NCI-H510A (cell line): ENCODE measurements at regions not wholly inside any gene's neighbourhood (a gene's known extent, or its start where the extent isn't known, plus 50 kb on each side); places are given as distances from the start of the nearest gene placed in this dataset.

ENCODE experiments used
- DNase-seq: peaks from one replicate; lab custom pipeline; 2025; lab: John Stamatoyannopoulos, UW

DNA sequence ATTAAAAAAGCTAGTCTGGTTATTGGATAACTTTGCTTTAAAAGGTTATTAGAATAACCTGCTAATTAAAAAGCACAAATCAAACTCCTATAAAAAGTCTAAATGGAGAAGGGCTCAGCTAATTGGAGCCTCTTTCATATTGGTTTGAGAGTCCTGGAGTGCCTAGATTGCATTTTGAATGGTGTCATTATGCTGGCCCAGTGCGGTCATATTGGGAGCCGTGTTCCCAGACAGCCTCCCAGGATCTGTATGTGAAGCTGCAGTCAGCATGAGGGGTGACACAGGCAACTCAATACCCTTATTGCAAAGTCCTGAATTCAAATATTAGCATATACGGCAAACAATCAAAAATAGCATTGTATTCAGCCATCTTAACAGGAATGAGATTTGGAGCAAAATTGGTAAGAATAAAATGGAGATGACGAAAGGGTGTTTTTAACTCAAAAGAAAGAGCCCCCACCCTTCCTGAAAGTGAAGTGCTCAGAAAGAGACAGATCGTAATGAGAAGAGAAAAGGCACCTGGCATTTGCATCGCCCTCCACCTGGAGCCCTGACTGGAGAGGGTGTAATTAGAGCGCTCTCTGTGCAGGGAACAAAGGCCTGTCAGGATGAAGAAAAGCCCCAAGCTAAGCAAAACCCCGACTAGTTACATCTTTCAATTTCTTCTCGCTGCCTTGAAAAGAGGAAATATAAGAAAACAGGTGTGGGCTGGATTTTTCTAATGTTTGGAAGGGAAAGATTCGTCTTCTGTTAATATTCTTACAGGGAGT, 621.0 kb upstream of the ADAMTS16 start:
- DNase-seq = no peak

DNA sequence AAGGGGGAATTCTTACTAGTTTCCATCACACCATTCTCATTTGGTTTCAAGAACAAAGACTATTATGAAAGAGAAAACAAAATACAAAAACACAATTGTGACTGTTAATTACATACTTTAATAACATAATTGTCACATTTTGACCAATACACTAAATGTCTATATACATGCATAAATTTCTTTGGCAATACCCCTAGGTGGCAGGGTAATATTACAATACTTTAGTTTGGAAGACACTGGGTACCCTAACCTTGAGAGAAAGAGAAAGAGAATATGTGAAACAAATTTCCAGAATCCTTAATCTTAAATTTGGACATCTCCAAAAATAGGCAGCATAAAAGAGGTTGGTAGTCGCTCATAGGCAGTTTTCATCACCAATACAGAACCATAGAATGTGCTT, 619.6 kb upstream of the ADAMTS16 start:
- no peak for DNase-seq

DNA sequence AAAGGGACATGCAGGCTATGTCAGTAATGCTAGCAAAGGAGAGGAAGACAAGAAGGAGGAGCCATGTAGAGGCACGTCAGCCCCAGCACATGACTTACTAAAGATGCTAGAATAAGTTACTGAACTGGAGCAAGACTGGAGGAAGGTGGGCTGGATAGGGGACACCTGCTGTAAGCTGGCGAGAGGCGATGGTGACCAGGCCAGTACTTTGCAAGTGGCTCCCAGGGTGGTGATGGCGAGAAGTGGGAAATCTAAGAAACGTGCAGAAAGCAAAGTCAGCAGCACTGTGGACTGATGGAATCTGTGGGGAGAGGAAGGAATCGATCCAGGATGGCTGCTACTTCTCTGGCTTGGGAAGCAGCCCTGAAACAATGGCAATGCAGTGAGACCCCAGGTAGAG, 617.1 kb upstream of the ADAMTS16 start:
- DNase-seq = no peak

DNA sequence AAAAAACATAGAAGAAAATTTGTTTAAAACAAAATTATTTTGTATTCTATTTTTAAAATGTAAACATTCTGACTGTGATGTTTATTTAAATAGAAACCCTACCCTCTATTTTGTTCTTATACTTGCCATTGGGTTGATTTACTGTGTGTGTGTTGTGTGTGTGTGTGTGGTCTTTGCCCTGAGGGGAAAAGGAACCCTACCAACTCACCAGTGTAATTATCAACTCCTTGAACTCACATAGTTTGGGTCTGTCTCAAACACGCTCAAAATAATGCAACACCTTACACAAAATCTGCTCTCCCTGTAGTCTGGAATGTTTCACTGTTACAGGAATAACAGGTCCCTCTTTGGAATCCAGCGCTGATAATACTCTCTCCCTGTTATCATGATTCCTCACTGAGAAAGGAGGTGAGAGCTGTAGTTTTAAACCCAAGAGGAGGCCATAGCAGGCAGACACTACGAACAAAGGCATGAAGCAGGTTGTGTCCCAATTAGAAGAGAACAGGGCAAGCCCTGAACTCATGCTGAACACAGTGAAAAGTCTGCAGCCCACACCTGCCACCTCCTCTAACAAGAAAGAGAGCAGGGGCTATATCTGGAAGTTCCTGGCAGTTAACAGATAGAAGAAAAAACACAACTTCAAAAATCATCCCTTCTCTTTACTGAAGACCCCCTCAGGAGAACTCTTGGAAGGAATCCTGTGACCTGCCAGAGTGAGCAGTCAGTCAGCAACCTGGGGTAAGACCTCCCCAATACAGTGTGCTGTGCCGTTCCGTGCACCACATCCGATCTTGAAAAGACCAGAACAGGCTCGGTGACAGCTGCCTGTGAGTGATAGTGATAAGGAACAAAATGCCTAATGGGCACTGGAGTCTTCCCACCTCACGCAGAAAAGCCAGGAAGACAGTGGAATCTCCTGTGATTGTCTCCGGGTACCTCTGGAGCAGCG, 608.1 kb upstream of the ADAMTS16 start:
- no peak for DNase-seq

DNA sequence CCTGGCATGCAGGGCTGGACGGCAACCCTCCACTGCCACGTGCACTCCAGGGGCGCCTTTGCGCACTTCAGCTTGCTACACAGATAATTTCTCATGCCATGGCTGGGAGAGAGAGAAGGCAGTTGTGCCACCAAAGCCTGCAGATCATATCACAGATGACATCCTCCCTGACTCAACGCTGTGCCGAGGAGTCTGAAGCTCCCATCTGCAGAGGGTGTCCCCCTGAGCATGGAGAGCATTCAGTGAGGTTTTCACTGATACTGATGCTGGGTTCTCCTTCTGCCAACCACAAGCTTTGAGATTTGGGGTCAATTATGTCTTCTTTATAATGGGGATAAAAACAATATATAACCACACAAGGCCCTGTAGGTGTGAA, 607.4 kb upstream of the ADAMTS16 start:
- DNase-seq = no peak

DNA sequence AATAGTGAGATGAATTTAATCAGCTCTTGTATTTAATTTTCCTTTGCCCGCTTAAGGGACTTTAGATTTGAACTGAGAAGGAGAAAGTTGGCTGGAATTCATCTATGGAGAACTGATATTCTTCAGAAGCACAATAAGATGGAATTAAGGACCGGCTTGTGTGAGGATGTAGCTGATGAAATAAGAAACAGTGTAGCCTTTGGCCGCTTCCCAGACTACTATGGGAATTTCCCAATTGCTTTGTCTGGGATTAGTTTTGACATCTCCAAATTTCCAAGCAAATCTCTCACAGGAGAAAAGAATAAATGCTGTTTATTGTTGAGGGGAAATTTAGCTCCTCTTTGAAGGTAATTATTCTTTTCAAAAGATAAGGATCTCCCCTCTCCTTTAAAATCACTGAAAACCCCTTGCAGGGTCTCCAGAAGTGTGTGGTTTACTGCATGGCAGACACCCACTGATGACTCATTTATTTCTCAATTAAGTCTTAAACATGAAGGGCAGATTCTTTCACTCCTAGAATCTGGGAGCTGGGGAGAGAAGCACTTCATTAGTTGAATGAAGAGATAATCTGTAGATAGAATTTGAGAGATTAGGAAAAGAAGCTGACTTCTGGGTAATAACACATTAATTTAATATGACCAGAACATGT, 606.5 kb upstream of the ADAMTS16 start:
- no peak for DNase-seq

DNA sequence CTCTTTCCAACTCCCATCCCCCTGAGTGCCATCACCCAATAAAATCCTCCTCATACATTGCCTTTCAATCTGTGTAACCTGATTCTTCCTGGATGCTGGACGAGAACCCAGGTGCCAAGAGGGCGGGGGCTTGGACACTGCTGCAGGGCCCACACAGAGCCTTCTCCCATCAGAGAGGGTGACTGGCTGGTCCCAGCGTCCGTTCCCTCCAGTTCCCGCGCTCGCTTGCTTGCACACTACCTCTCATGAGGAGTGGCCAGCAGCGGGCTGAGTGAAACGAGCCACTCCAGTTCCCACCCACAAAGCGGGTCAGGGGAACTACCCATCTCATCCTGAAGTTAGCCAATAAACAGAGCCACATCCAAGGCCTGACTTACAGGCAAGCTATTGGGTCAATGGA, 602.6 kb upstream of the ADAMTS16 start:
- DNase-seq = no peak

DNA sequence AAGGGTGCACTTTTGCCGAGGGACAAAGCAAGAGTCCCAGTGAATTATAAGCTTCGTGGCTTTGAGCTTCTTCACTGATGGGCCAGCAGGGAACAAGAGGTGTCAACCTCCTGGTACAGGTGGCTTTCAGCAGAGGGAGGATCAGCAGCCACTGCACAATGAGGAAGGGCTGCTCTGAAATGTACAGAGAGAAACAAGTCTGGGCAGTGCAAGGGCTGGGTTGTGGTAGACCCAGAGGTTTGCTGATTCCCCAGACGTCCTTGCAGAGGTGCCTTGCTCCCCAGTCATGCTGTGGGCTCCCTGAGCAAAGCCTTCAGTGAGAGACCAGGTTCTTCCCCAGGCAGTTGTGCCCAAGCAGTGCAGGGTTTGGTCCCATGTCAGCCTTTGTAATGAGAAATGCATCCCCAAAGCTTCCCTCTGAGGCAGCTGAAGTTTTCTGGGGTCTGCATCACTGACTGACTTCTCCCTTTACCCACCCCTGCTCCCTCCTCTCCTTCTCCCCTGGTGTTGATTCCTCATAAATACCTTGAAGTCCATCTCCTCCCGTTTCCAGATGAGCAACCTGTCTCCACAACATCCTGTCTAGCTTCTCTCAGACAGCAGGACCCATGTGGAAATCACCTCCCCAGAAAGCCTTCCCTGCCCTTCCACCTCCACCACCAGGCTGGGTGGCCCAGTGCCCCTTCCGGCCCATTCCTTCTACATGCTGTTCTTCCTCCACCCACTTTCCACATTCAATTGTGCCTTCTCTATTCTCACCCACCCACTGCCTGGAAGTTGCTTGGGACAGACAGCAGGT, 599.6 kb upstream of the ADAMTS16 start:
- no peak for DNase-seq

DNA sequence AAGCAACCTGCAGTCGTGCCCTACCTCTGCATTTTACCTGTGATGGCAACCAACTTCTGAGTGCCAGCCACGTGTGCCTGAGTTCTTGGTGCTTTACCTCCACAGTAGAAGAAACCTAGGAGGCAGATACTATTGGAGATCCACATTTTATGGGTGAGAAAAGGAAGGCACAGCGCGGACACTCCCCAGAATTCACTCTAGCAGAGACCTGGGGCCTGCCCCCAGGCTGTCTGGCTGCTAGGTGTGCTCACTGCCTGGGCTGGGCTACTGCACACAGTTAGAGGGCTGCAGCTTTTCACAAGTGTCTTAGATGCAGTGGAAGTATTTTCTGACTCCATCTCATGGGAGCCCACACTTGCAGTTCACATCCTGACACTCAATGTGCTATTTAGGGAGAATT, 598.8 kb upstream of the ADAMTS16 start:
- no peak for DNase-seq

DNA sequence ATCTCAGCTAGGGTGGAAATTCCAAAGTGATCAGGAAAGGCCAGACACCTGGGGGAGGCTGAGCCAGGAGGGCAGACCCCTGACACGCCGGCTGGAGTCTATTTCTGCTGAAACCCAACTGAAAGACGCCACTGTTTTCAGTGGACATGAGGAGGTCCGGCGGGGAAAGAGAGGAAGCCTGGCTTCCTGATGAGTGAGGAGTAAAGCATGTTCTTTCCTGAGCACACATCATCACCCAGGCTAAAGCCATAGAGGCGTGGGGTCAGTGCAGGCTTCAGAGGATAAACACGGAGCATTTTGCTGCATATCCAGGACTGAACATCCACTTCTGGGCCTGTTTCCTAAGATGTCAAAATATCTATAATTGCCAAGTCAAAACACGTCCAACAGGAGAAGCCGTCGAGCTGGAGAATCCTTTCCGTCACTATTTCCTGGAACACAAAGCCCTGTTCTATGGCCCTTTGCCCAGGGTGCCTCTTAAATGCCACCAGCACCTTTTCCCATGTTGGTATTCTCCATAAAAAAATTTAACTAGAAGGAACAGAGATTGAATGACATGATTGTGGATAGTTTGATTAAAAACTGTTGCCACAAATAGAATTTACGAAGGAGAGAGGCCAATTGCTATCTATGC, 597.9 kb upstream of the ADAMTS16 start:
- DNase-seq = no peak

DNA sequence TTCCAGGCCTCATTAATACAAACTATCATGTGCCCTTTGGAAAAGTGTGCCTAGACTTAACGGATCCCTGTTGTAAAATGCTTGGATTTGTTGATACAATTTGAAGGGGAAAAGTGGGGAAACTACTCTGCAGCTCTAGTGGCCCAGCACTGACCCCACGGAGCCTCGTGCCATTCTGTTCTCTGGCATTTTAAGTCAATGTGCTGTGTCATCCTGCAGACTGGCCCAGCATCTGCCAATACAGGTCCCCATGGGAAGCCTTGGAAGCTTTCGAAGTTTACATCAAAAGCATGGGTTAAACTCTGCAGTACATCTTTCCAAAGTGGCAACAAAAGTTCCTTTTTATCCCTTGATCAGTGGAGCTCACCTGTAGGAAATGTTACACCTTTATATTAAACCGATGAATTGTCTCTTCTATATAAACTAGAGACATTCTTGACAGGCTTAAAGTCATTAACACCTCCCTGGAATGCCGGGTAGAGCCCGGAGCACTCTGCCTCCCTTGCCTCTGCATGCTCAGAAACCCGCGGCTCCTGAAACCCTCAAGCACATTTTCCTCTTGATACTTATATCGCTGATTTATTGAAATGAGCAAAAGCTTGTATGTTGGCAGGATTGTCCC, 596.0 kb upstream of the ADAMTS16 start:
- DNase-seq = no peak

DNA sequence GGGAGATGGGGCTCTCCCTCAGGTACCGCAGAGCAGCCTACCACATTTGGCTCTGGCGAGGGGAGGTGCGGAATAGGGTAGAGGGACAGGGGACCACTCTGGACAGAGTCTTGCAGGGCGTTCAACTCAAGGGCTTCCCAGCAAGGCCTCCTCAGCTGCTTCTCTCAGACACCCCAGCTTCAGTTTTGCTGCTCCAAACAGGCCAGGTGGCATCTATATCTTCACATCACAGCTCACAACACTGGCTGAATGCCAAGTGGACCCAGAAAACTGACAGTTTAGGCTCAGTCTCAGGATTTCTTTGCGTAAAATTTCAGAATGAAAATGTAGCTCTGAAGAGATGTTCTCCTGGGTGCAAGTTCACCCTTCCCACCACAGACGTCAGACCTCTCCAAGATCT, 592.6 kb upstream of the ADAMTS16 start:
- no peak for DNase-seq

DNA sequence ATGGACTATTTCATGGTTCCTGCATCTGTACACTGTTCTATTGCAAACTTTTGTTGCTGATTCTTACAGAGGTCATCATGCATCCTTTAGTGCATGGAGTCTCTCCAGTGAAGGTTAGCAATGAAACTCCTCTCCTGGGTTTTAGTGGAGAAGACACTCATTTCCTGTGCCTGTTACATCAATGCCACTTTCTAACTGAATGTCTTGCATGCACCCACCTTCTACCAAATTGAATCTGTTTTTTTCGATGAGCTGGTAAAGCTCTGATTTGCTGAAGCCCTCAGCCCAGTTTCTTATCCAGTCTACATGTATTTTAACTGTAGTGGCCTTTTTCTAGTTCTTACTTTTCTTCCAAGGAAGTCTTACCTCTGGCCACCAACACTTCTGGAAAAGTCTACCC, 591.8 kb upstream of the ADAMTS16 start:
- no peak for DNase-seq

DNA sequence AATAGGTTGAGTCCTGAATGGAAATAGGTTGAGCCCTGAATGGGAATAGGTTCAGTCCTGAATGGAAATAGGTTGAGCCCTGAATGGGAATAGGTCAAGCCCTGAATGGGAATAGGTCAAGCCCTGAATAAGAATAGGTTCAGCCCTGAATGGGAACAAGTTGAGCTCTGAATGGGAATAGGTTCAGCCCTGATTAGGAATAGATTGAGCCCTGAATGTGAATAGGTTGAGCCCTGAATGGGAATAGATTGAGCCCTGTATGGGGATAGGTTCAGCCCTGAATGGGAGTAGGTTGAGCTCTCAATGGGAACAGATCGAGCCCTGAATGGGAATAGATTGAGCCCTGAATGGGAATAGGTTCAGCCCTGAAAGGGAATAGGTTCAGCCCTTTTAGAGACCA, 590.8 kb upstream of the ADAMTS16 start:
- no peak for DNase-seq

DNA sequence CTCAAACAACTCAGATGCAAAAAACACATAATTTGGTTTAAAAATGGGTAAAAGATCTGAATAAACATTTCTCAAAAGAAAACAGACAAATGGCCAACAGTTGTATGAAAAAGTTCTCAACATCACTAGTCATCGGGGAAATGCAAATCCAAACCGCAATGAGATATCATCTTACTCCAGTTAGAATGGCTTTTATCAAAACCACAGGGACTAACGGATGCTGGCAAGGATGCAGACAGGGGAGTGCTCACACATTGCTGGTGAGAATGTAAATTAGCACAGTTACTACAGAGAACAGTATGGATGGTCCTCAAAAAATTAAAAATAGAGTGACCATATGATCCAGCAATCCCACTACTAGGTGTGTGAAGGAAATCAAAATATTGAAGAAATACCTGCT, 589.1 kb upstream of the ADAMTS16 start:
- DNase-seq = no peak

DNA sequence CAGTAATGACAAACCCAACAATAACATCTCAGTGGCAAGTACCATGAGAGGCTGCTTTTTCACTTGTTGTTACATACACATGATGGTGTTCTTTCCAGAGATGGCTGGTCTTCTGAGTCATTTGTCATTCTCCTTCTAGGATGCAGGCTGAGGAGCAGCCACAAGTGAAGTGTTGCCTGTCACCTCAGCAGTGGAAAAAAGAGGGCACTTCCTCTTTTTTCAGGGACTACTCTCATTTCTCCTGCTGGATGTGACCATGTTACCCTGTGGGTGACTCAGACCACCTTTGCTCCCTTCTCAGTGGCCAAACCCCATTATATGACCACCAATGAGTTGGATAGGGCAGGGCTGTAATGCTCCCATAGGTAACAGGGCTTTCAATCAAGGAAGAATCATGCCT, 587.0 kb upstream of the ADAMTS16 start:
- no peak for DNase-seq

DNA sequence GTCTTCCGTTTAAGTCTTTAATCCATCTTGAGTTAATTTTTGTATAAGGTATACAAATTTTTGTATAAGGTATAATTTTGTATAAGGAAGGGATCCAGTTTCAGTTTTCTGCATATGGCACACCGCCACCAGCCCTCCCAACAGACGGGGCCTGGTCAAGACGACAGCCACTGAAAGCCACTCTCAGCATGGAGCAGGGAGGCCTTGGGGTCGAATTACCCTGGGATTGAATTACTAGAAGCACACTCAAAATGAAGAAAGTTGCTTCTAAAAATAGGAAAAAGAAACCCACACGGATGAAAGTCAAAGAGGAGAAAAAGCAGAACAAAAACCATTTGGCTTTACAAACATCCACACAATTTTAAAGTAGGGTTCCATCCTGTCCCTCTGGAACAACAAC, 586.2 kb upstream of the ADAMTS16 start:
- DNase-seq = no peak

DNA sequence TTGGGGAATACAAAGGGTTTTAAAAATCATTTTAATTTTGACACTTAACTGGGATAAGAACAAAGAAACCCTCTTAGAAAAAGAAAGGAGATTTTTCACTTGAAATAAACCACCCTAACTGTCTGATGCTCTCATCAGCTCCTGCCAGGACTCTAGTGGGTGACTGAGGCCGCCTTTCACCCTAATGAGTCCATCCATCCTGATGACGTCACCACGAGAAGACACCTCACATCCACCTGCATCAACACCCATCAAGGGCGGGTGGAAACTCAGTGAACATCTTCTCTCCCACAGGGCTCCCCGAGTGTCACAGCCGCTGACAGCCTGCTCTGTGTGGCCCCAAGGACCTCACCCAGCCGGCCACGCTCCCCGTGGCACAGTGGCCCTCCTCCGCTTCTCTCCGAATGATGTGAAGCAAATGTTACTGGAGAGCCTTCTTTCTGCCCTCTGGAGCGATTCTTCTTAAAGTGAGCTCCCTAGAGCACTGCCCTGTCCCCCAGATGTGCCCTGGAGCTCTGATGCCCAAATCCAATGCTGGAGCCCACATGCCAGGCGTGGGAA, 584.3 kb upstream of the ADAMTS16 start:
- no peak for DNase-seq

DNA sequence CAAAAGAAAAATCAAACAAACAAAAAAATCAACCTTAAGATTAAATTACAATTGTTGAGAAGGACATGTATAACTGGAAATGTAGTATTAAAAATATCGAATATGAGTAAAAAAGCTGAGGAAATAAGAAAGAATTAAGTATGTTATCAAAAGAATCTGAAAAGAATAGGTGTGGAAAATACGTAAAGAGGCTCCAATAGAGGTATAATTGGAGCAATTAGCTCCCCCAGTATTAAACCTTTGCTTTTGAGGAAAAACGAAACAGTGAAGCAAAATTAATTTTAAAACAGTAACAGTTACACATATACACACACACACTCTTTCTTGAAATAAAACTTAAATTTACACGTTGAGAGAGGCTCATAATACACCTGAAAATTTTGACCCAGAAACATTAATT, 578.7 kb upstream of the ADAMTS16 start:
- DNase-seq = no peak

DNA sequence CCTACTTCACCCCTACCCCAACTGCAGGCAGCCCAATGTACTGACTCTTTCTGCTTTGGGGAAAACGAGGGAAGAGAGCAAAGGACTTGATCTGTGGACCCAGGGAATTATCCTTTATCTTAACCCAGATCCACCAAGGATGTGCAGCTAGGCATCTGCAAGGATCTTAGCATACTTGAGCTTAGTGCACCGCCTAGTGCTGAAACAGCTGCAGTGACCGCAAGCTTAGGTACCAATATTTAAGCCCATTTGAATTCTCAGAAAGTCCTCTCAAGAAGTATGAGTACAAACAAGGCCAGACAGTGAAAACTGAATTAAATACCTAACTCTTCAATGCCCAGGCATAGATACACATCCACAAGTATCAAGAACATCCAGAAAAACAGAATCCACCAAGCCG, 576.7 kb upstream of the ADAMTS16 start:
- no peak for DNase-seq
